Endothelial cell (in vitro differentiated cells): ENCODE measurements at regions not wholly inside any gene's neighbourhood (a gene's known extent, or its start where the extent isn't known, plus 50 kb on each side); places are given as distances from the start of the nearest gene placed in this dataset.

Experiments used
- DNase-seq: peaks from one replicate; pipeline ENCODE4 v3.0.0; 2021; ENCODE audit warnings: low spot score
- H3K27ac Mint-ChIP-seq: one replicate; pipeline ENCODE4 v1.8.0; 2021; ENCODE audit warnings: mixed read lengths, inconsistent platforms; ENCODE audit not compliant: unreplicated experiment
- H3K27me3 Mint-ChIP-seq: one replicate; pipeline ENCODE4 v1.8.0; 2021; ENCODE audit warnings: mild to moderate bottlenecking, moderate library complexity, mixed read lengths, inconsistent platforms; ENCODE audit not compliant: unreplicated experiment
- H3K36me3 Mint-ChIP-seq: one replicate; pipeline ENCODE4 v1.8.0; 2021; ENCODE audit warnings: mild to moderate bottlenecking, low read depth, mixed read lengths, inconsistent platforms; ENCODE audit not compliant: unreplicated experiment
- H3K4me1 Mint-ChIP-seq: one replicate; pipeline ENCODE4 v1.8.0; 2021; ENCODE audit warnings: mild to moderate bottlenecking, mixed read lengths, inconsistent platforms; ENCODE audit not compliant: unreplicated experiment
- H3K4me3 Mint-ChIP-seq: one replicate; pipeline ENCODE4 v1.8.0; 2021; ENCODE audit warnings: mild to moderate bottlenecking, mixed read lengths, inconsistent platforms; ENCODE audit not compliant: unreplicated experiment
- H3K9me3 Mint-ChIP-seq: one replicate; pipeline ENCODE4 v1.8.0; 2021; ENCODE audit warnings: mixed read lengths, inconsistent platforms; ENCODE audit not compliant: unreplicated experiment
- CTCF ChIP-seq: fragments of 200-600 bp; sonication (generic); IDR thresholded peaks from one replicate; pipeline ENCODE4 v1.5.0; 2021; ENCODE audit warnings: antibody characterized with exemption; ENCODE audit not compliant: unreplicated experiment

GRCh38 chr2:5479265-5479928, 212.8 kb upstream of the SOX11 start:
- Mint-ChIP-seq H3K27ac (peak overlapping the region; percentile 61), H3K27me3 (peaks cover 2% of the 10 kb centered on the region), H3K4me1 (peaks cover 10% of the 10 kb centered on the region), H3K4me3 (no peak overlapping the region), H3K36me3 (peaks cover 4% of the 10 kb centered on the region), H3K9me3 (no peaks in the 10 kb centered on the region)
- TF ChIP-seq CTCF = no peak
- DNase-seq = no peak

- TF ChIP-seq CTCF = no peak
- Mint-ChIP-seq H3K27me3 (peaks cover 2% of the 10 kb centered on the region), H3K27ac (no peak overlapping the region), H3K4me3 (no peak overlapping the region), H3K4me1 (peaks cover 10% of the 10 kb centered on the region), H3K36me3 (no peaks in the 10 kb centered on the region), H3K9me3 (no peaks in the 10 kb centered on the region)
- no peak for DNase-seq
Measured at GRCh38 chr2:5482929-5483331, 209.3 kb upstream of the SOX11 start.

GRCh38 chr2:5484868-5485267, 207.3 kb upstream of the SOX11 start:
- Mint-ChIP-seq H3K27ac (no peak overlapping the region), H3K27me3 (peaks cover 2% of the 10 kb centered on the region), H3K4me1 (peaks cover 5% of the 10 kb centered on the region), H3K36me3 (no peaks in the 10 kb centered on the region), H3K4me3 (no peak overlapping the region), H3K9me3 (peaks cover under 1% of the 10 kb centered on the region)
- DNase-seq = no peak
- TF ChIP-seq CTCF = no peak

GRCh38 chr2:5491523-5491922, 200.7 kb upstream of the SOX11 start:
- TF ChIP-seq CTCF = no peak
- no peak overlapping the region for H3K27ac Mint-ChIP-seq
- no peak overlapping the region for H3K4me3 Mint-ChIP-seq
- no peak for DNase-seq
- peaks cover 3% of the 10 kb centered on the region for H3K4me1 Mint-ChIP-seq
- no peaks in the 10 kb centered on the region for H3K27me3 Mint-ChIP-seq
- H3K36me3 Mint-ChIP-seq = no peaks in the 10 kb centered on the region
- H3K9me3 Mint-ChIP-seq = peaks cover 4% of the 10 kb centered on the region

GRCh38 chr2:5493256-5493655, 198.9 kb upstream of the SOX11 start:
- Mint-ChIP-seq H3K4me3 (no peak overlapping the region), H3K27ac (no peak overlapping the region), H3K4me1 (peaks cover 3% of the 10 kb centered on the region), H3K9me3 (peaks cover 4% of the 10 kb centered on the region), H3K36me3 (no peaks in the 10 kb centered on the region), H3K27me3 (no peaks in the 10 kb centered on the region)
- no peak for DNase-seq
- TF ChIP-seq CTCF = no peak
